K562 (cell line): ENCODE measurements at regions not wholly inside any gene's neighbourhood (a gene's known extent, or its start where the extent isn't known, plus 50 kb on each side); places are given as distances from the start of the nearest gene placed in this dataset.

Experiments
- BCOR ChIP-seq: fragments of 450-650 bp; IDR thresholded peaks from 2 replicates; pipeline ENCODE4 v1.6.1; 2016
- BHLHE40 ChIP-seq: IDR thresholded peaks from 2 replicates; pipeline ENCODE4 v1.6.1; 2011; ENCODE audit warnings: low read length, improper control_type of control experiment
- CTCF ChIP-seq, 3 experiments: IDR thresholded peaks in 2 of 3; conservative IDR thresholded peaks in 1 of 3; 2 replicates each; pipeline ENCODE4 v1.5.1; 2011 to 2012; ENCODE audit warnings: low read length in 3 of 3, mild to moderate bottlenecking in 3 of 3, control low read depth in 2 of 3, improper control_type of control experiment in 1 of 3, inconsistent platforms in 1 of 3, low read depth in 1 of 3, mixed read lengths in 1 of 3, moderate library complexity in 1 of 3; ENCODE audit not compliant: insufficient read depth in 2 of 3
- EGR1 ChIP-seq: fragments of 450-650 bp; conservative IDR thresholded peaks from 2 replicates; pipeline ENCODE4 v1.6.1; 2017; ENCODE audit warnings: mild to moderate bottlenecking
- LCOR ChIP-seq: sonication (generic); formaldehyde crosslinking; IDR thresholded peaks from 2 replicates; pipeline ENCODE4 v1.8.0; 2022; ENCODE audit warnings: mild to moderate bottlenecking, missing genetic modification reagents
- NFE2 ChIP-seq: IDR thresholded peaks from 2 replicates; pipeline ENCODE4 v1.6.1; 2014; ENCODE audit warnings: antibody characterized with exemption, low read depth
- NFYB ChIP-seq: IDR thresholded peaks from 2 replicates; pipeline ENCODE4 v1.6.1; 2011; ENCODE audit warnings: mild to moderate bottlenecking, moderate library complexity; ENCODE audit not compliant: insufficient read length; ENCODE audit errors: extremely low read depth
- NR2C1 ChIP-seq, 2 experiments: fragments of 450-650 bp; IDR thresholded peaks; 2 replicates each; pipeline ENCODE4 v1.6.1; 2017; ENCODE audit warnings: mild to moderate bottlenecking in 2 of 2, antibody characterized with exemption in 1 of 2, inconsistent platforms in 1 of 2, missing compliant biosample characterization in 1 of 2, missing genetic modification characterization in 1 of 2
- POLR3A ChIP-seq: IDR thresholded peaks from 2 replicates; pipeline ENCODE4 v1.6.1; 2011; ENCODE audit warnings: borderline replicate concordance, mild to moderate bottlenecking, moderate library complexity; ENCODE audit not compliant: insufficient read length, insufficient read depth; ENCODE audit errors: extremely low read depth
- ZNF589 ChIP-seq: fragments of 200-800 bp; sonication (Bioruptor generic); IDR thresholded peaks from 2 replicates; pipeline ENCODE4 v1.6.1; 2016; ENCODE audit warnings: low read depth, missing genetic modification characterization, missing compliant biosample characterization

GRCh38 chr1:214740471-214740870 lies 137.5 kb downstream of the CENPF start:
- no peak for TF ChIP-seq BCOR
- TF ChIP-seq EGR1, result no peak
- TF ChIP-seq NFYB, result no peak
- no peak for TF ChIP-seq CTCF (IDR thresholded peaks at IDR 0.05 in 2 of 3, conservative IDR thresholded peaks at IDR 0.05 in 1 of 3; ENCODE audit: insufficient read depth in 2 of 3, low read depth in 1 of 3, low read length in 3 of 3)
- TF ChIP-seq ZNF589 (CRISPR knock-in tag), result no peak
- TF ChIP-seq NR2C1 (IDR thresholded peaks at IDR 0.05), result no peak
- TF ChIP-seq NR2C1 (tag; IDR thresholded peaks at IDR 0.05), result no peak
- TF ChIP-seq LCOR (CRISPR knock-in tag), result no peak
- TF ChIP-seq BHLHE40, result no peak
- no peak for TF ChIP-seq NFE2
- TF ChIP-seq POLR3A, result no peak
